ENCODE measurements at regions not wholly inside any gene's neighbourhood (a gene's known extent, or its start where the extent isn't known, plus 50 kb on each side); places are given as distances from the start of the nearest gene placed in this dataset.

- TF ChIP-seq POLR2AphosphoS5 (IDR thresholded peaks at IDR 0.05; ENCODE audit: low read depth, low read length) (no peak), POLR2A (IDR thresholded peaks at IDR 0.05; ENCODE audit: low read depth, low read length) (no peak), TAF1 (IDR thresholded peaks at IDR 0.05; ENCODE audit: borderline replicate concordance, low read depth, low read length) (no peak)
Observed at GRCh38 chr21:17351766-17352165, 161.1 kb upstream of the CXADR start.

All from GM12892 (cell line).